GM18502 (cell line): ENCODE measurements at regions not wholly inside any gene's neighbourhood (a gene's known extent, or its start where the extent isn't known, plus 50 kb on each side); places are given as distances from the start of the nearest gene placed in this dataset.
"Not testable (repeated sequence)": the region's sequence is repeated elsewhere in the genome, so short reads cannot be mapped to it uniquely, and the experiment has no call there.

Source experiments
- ATAC-seq: cut with Tn5 transposase; IDR thresholded peaks from one replicate; pipeline ENCODE4 v1.9.1; 2021; ENCODE audit warnings: mild to moderate bottlenecking; ENCODE audit not compliant: unreplicated experiment, poor library complexity

GRCh38 chr4:107332656-107333055, 296.5 kb upstream of the DKK2 start:
- not testable (repeated sequence) for ATAC-seq

- no peak for ATAC-seq
Observed at GRCh38 chr4:107330916-107331315, 294.8 kb upstream of the DKK2 start.

DNA sequence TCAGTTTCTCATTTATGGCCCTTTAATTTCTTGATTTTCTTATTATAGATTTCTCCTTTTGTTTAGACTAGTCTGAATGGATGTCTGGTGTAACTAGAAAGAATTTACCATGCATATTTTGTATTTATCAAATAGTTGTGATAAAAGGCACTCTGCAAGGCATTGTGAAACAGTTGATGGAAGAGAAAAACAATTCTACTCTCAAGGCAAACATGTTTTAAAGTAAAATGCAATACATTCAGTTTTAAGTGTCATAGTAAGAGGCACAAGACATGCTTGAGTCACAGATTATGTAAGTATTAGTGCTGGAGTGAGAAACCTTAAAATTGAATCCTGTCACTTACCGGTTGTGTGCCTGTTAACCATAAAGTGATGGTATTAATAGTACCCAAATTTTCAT, 283.3 kb upstream of the DKK2 start:
- ATAC-seq: no peak

DNA sequence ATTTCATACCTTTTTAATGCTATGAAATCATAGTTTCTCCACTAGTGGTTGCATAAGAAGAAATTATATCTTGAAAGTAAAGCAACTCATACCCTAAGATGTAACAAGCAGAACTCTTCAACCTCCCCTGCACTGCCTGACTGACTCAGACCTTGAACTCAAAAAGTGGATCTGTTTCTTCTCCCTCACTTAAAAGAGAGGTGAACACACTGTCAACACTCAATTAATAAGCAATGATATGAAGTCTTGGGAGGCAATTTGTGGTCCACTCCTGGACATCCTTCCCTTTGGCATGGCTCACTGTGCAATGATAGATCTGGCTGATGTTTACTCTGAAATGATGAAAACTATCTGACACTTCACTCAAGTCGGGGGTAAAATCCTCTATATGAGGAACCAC, 282.0 kb upstream of the DKK2 start:
- ATAC-seq: no peak

DNA sequence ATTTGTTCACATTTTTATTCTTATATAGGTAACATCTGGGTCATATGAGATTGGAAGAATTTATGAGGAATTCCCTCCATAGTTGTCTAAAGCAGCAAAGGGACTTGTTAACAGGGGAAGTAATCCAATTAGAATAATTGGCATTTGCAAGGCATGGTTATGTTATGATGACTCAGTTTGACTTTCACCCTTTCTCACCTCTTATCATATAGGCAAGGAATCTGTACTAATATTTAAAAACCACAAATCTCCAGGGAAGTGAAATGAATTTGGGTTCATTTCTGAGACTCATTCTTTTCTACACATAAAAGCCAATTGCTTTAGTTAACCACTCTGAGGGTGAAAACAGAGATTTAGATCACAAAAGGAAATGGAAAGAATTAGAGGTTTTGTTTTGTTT, 281.5 kb upstream of the DKK2 start:
- ATAC-seq: no peak

DNA sequence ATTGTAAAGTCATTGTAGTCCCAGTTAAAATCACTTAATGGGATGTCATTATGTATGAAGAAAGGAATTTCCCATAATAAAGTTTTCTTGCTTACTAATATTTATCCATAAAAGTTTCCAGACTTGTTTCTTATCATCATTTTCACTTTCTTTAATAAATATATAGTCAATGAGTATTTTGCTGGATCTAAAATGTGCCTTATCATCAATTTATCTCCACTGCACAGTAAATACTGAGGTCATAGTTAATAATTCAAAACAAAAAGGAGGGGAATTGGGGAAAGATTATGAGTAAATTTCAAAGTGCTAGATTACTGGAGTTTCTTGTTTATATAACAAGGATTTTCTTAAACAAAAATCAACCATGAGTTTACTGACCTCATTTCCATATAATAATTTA, 279.5 kb upstream of the DKK2 start:
- no peak for ATAC-seq

GRCh38 chr4:107314156-107314555, 278.0 kb upstream of the DKK2 start:
- ATAC-seq: no peak

GRCh38 chr4:107312366-107312765, 276.3 kb upstream of the DKK2 start:
- ATAC-seq: no peak

- ATAC-seq: no peak
Observed at GRCh38 chr4:107304699-107305286, 268.7 kb upstream of the DKK2 start.

DNA sequence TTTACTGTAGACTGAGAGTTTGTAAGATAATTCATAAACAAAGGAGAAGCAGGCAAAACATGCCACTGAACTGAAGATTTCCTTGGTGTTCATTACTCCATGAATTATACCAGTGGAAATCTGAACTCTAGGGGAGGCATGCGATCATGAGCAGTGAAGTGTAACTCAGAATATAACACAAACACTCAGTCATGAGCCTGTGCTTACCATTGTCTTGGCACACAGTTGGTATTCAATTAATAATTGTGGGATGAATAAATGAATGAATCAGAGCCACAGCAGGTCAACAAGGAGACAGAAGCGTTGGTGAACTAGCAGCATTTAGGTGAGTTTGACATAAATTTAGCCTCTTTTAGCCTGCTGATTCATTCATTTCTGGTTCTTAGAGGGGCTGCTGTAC, 263.5 kb upstream of the DKK2 start:
- no peak for ATAC-seq

DNA sequence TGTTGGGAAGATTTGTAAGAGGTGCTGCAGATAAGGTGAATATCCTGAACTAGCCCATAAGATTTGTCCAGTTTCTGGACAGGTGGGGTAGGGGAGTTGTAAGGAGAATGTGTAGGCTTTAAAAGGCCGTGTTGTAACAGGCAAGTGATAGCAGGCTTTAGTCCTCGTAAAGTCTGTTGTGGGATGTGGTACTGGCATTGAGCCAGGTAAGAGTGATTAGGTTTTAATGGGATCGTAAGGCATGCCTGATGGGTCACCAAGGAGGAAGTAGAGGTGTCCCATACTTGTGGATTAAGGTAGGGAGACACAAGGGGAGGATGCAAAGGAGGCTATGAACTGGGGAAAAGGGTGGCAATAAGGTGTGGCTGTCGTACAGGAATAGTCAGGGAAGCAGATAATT, 256.9 kb upstream of the DKK2 start:
- no peak for ATAC-seq

DNA sequence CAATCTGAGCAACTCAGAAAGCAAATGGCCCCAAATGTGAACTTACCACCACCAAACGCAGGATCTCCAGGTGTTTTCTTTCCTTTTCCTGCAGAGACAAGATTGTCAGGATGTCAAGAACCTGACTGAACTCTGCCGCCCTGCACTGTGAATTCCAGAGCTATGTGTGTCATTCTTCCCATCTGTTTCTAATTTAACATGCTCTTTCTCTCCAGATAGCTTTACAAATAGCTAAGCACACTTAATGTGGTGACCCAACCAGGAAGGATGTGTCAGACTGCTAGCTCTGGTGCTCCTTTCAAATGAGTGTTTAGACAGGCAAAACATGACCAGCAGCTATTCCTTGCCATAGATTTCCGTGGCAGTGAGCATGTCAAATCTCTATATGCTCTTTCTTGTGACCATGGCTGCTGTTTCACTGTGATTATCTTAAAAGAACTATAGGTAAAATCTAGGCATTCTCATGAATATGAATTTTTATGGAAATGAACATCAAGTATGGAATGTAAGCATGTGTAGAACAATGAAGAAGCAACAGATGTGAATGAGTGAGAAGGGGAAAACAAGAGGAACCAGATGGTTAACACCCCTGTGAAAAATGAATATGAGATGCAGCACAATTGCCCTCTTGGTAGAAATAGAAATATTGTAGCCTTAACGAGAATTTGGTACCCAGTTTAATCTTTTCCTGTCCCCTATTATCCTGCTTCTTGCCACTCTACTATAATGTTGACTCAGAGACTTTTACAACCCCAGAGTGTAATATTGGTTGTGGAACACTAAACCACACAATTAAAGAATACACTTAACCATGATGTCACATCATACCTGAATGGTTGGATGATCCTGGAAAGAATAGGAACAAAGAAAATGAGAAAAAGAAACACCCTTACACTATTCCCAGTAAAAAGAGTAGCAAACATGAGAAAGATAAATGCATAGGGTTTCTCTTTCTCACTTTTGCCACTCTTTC, 247.8 kb upstream of the DKK2 start:
- no peak for ATAC-seq

DNA sequence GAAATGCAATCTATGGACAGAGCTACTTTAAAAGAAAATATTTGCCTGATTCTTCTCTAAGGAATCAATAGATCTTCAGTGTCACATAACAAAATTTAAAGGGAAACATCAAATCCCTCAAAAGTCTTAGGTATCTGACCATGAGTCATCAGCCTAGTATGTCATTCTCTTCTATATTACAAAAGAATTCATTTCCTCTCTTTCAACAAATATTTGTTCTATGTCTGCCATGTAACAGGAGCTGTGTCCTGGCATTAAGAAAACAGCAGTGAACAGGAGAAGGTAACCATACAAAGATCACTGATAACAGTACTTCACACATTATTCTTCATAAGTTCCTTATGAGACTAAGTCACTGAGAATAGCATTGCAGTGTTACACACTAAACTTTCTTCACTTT, 243.6 kb upstream of the DKK2 start:
- ATAC-seq: no peak

DNA sequence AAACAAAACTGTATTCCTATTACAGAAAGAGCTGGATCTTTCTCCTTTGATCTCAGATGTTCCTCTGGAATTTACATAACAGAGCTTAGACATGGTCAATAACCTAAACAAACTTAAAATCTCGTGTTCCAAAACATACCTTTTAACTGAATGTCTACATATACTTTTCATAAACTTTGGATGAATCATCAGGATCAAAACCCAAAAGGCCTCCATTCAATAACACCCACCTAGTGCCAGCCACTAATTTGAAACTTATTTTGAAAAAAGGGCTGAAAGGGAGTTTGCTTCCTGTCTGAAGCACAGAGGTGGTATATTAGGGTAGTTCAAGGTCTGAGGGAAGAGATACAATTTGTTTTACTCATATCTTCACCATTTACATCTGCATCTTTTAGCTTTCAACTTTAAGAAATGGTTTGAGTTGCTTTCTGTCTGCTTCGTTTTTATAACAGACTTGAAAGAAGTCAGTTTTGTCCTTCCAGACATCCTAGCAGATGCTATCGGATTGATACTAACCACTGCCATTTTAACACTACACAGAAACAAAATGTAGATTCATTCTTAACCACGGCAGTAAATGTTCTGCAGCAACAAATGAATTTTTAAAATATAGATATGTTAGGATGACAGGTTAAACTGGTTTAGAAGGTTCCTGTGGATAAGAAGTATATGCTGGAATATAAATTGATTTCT, 242.8 kb upstream of the DKK2 start:
- no peak for ATAC-seq

GRCh38 chr4:107276052-107276451, 239.9 kb upstream of the DKK2 start:
- ATAC-seq: no peak

GRCh38 chr4:107275225-107275624, 239.1 kb upstream of the DKK2 start:
- ATAC-seq: no peak

DNA sequence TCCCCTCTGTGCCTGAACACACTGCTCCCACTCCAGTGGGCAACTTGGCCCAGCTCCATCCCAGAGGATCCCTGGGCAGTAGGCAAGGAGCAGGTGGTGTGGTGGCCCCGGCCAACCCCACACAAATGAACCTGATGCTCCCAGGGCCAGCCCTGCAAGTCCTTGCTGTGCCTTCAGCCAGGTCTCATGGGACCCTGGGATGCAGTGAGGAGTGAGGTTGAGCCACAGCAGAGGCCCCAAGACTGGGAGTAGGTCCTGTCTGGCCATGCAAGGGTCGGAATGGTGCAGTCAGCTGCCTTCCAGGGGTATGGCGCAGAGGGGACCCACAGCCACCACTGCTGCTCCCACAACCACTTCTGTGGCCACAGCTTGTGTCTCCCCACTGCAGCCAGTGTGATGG, 234.5 kb upstream of the DKK2 start:
- ATAC-seq: no peak

GRCh38 chr4:107269175-107269574, 233.1 kb upstream of the DKK2 start:
- no peak for ATAC-seq

DNA sequence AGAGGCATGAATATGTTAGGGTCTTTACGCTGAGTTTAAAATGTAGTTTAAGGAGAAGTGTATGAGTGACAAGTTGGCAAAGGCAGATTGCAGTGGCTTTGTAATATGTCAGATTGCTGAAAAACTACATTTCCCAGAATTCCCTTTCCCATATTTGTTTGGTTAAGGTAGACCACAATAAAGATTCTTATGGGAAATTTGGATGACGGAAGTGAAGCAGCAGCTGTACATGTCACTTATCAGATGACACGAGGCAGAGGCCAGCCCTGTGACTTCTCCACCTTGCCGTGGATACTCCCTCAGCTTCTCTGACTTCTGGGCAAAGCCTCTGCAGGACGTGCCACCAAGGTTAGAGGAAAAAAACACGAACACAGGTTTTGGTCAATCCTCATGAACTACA, 229.7 kb upstream of the DKK2 start:
- ATAC-seq: no peak

DNA sequence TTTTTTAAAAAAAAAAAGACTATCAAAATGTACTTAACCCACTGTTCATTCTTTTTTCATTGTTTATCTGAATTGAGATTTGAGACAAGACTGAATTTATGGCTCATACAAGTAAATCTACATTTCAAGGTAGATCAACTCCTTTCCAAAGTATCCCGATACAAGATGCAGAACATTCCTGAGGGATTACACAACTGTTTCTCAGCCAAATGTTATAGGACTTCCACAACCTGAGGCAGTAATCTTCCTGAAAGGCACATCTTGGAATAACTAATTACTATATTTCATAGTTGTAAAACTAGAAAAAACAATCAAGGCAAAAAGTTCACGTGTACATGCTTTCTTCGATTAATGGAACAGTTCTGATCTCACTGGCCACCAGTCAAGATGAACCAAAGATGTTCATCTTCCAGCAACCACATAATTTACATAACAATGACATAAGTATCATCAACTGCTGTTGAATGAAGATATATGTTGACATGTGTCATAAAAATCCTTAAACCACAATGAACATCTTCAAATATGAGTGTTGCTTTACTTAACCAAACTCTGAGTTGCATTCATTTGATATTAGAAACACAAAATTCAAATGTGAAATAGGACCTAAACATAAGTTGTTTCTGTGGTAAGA, 225.2 kb upstream of the DKK2 start:
- no peak for ATAC-seq

- no peak for ATAC-seq
Observed at GRCh38 chr4:107258359-107258758, 222.2 kb upstream of the DKK2 start.
